Type B pancreatic cell (in vitro differentiated cells): ENCODE measurements at regions not wholly inside any gene's neighbourhood (a gene's known extent, or its start where the extent isn't known, plus 50 kb on each side); places are given as distances from the start of the nearest gene placed in this dataset.

Experiments
- DNase-seq: peaks from one replicate; pipeline ENCODE4 v3.0.0; 2021; ENCODE audit warnings: mixed read lengths; ENCODE audit not compliant: unreplicated experiment; ENCODE audit errors: extremely low spot score
- H3K27ac Mint-ChIP-seq: 2 replicates; pipeline ENCODE4 v1.8.0; 2021; ENCODE audit warnings: mild to moderate bottlenecking, mixed read lengths
- H3K27me3 Mint-ChIP-seq: 2 replicates; pipeline ENCODE4 v1.8.0; 2021; ENCODE audit warnings: mixed read lengths
- H3K36me3 Mint-ChIP-seq: 2 replicates; pipeline ENCODE4 v1.8.0; 2021; ENCODE audit warnings: mixed read lengths
- H3K4me1 Mint-ChIP-seq: one replicate; pipeline ENCODE4 v1.8.0; 2021; ENCODE audit warnings: mixed read lengths; ENCODE audit not compliant: unreplicated experiment
- H3K4me3 Mint-ChIP-seq: 2 replicates; pipeline ENCODE4 v1.8.0; 2021; ENCODE audit warnings: mild to moderate bottlenecking, mixed read lengths
- H3K9me3 Mint-ChIP-seq: 2 replicates; pipeline ENCODE4 v1.8.0; 2021; ENCODE audit warnings: mixed read lengths
- TF ChIP-seq, protein P1 (sequence below): fragments of 200-600 bp; sonication (generic); conservative IDR thresholded peaks from 2 replicates; pipeline ENCODE4 v1.5.0; 2021; ENCODE audit warnings: antibody characterized with exemption, mild to moderate bottlenecking

DNA sequence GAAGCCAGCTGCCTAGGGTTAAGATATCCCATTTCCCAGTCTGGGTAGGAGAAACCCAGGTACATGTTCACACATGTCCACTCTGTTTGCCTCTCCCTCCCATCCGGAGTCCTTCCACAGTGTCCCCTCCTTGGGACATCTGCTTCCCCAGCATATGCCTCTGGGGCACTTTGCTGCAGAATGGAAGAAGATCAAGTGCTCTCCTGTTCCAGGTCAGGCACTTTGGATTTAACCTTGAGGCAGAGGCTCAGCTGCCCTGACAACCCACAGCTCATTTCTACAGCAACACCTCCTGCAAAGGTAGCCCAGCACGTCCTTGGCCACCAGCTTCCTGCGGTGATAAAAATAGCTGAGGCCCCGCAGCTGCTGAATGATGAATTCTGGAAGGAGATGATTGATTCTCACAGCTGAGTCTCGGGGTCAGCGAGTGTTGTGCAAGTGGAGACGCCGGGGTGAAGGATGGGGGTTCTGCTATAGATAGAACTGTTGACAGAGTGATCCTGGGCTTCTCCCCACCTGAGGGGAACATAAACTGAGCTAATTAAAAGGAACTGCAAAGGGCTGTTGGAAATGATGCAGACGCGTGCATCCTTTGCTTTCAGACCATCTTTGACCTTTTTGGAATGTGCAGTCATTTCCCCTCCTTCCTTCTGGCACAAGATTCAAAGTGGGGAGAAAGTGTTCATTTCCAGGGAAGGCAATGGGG is 145.0 kb downstream of the SLC38A6 start:
- DNase-seq, result peak; percentile 67
- Mint-ChIP-seq H3K36me3 (no peaks in the 10 kb centered on the region), H3K4me1 (peaks cover 46% of the 10 kb centered on the region), H3K27me3 (no peaks in the 10 kb centered on the region), H3K27ac (no peak overlapping the region), H3K9me3 (no peaks in the 10 kb centered on the region), H3K4me3 (peak overlapping the region; percentile 26)
- TF ChIP-seq, protein P1, sequence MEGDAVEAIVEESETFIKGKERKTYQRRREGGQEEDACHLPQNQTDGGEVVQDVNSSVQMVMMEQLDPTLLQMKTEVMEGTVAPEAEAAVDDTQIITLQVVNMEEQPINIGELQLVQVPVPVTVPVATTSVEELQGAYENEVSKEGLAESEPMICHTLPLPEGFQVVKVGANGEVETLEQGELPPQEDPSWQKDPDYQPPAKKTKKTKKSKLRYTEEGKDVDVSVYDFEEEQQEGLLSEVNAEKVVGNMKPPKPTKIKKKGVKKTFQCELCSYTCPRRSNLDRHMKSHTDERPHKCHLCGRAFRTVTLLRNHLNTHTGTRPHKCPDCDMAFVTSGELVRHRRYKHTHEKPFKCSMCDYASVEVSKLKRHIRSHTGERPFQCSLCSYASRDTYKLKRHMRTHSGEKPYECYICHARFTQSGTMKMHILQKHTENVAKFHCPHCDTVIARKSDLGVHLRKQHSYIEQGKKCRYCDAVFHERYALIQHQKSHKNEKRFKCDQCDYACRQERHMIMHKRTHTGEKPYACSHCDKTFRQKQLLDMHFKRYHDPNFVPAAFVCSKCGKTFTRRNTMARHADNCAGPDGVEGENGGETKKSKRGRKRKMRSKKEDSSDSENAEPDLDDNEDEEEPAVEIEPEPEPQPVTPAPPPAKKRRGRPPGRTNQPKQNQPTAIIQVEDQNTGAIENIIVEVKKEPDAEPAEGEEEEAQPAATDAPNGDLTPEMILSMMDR, result no peak

DNA sequence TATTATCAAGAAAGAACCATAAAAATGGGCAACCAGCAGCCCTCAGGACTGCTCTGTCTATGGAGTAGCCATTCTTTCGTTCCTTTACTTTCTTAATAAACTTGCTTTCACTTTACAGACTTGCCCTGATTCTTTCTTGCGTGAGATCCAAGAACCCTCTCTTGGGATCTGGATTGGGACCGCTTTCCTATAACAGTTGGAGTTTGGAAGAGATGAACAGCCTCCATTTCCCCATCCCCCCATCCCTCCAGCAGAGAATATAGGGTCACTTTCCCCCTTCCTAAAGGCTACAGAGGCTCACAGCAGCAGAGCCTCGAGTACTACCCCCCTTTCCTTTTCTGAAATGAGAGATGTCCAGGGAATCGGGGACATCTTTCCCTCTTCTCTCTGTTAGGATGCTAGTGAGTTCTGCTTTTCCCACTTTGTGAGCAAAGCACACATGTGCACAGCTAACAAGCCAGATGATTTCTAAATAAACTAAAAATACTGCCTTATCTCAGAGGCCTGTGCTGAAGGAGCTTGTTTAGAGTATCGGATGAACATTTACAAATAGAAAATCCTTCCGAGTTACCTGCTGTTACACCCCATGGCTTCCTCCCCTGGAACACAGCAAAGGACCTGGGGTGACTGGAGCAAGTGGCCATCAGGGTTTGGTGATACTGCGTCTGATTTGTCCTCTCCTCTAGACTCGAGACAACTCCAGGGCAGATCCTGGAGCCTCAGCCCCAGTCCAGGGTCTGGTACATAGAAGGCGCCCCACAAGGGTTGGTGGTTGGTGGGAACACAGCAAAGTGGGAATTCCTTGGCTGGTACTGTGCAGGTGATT is 144.2 kb downstream of the SLC38A6 start:
- Mint-ChIP-seq H3K4me3 (no peak overlapping the region), H3K27ac (no peak overlapping the region), H3K9me3 (peaks cover 4% of the 10 kb centered on the region), H3K4me1 (peaks cover 46% of the 10 kb centered on the region), H3K27me3 (no peaks in the 10 kb centered on the region), H3K36me3 (peaks cover 4% of the 10 kb centered on the region)
- no peak for DNase-seq
- TF ChIP-seq, protein P1, result no peak

DNA sequence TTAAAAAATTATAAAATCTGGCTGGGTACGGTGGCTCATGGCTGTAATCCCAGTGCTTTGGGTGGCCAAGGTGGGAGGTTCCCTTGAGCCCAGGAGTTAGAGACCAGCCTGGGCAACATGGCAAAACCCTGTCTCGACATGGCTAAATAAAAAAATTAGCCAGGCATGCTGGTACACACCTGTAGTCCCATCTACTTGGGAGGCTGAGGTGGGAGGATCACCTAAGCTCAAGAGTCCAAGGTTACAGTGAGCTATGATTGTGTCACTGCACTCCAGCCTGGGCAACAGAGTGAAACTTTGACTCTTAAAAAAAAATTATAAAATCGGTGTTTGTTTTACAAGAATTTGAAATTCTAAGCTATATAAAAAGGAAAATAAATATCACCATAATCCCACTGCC is 141.8 kb downstream of the SLC38A6 start:
- TF ChIP-seq, protein P1, result no peak
- no peak overlapping the region for H3K27ac Mint-ChIP-seq
- peaks cover 8% of the 10 kb centered on the region for H3K9me3 Mint-ChIP-seq
- no peaks in the 10 kb centered on the region for H3K27me3 Mint-ChIP-seq
- H3K4me3 Mint-ChIP-seq, result no peak overlapping the region
- no peak for DNase-seq
- peaks cover 39% of the 10 kb centered on the region for H3K4me1 Mint-ChIP-seq
- peaks cover 4% of the 10 kb centered on the region for H3K36me3 Mint-ChIP-seq

DNA sequence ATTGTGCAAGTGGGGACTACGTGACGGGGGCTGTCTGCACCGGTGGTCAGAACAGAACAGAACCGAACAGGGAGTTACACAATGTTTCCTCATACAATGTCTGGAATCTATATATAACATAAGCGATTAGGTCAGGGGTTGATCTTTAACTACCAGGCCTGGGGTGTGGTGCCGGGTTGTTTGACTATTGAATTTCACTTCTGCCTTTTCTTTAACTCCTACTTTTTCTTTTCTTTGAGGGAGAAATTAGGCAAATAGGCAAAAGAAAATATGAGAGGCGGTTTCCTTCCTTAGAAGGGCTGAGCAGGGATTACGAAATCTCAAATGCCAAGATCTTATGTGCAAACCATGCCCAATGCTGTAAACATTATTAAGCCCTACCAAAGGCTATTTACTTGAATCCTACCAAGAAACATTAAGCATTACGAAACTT is 140.3 kb downstream of the SLC38A6 start:
- TF ChIP-seq, protein P1, result no peak
- Mint-ChIP-seq H3K4me3 (no peak overlapping the region), H3K27ac (no peak overlapping the region)

DNA sequence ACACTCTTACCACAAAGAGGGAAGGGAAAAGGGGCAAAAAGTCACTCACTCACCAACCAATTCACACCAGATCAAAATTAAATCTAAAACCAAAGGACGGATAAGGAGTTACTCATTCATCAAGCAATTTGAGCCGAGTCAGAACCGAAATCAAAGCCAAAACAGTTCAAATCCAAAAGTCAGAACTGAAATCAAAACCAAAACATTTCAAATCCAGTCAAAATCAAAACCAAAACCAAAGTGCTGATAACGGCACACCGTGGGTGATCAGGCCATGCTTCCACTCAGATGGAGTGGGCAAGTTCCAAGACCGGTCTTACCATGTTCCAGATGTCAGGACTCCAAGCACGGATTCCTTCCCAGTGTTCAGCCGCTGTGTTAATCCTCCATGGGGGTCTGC is 139.5 kb downstream of the SLC38A6 start:
- no peak for DNase-seq
- TF ChIP-seq, protein P1, result no peak
- no peaks in the 10 kb centered on the region for H3K27me3 Mint-ChIP-seq
- peaks cover 4% of the 10 kb centered on the region for H3K36me3 Mint-ChIP-seq
- no peak overlapping the region for H3K4me3 Mint-ChIP-seq
- no peak overlapping the region for H3K27ac Mint-ChIP-seq
- peaks cover 8% of the 10 kb centered on the region for H3K9me3 Mint-ChIP-seq
- peaks cover 21% of the 10 kb centered on the region for H3K4me1 Mint-ChIP-seq

More for the DNA sequence above, 140.3 kb downstream of the SLC38A6 start:
- peaks cover 28% of the 10 kb centered on the region for H3K4me1 Mint-ChIP-seq
- no peak for DNase-seq
- peaks cover 8% of the 10 kb centered on the region for H3K9me3 Mint-ChIP-seq
- no peaks in the 10 kb centered on the region for H3K27me3 Mint-ChIP-seq
- H3K36me3 Mint-ChIP-seq, result peaks cover 4% of the 10 kb centered on the region
